Mucosa of stomach (tissue), 1 donor: ENCODE measurements at regions not wholly inside any gene's neighbourhood (a gene's known extent, or its start where the extent isn't known, plus 50 kb on each side); places are given as distances from the start of the nearest gene placed in this dataset.
"Not testable (repeated sequence)": the region's sequence is repeated elsewhere in the genome, so short reads cannot be mapped to it uniquely, and the experiment has no call there.

Source experiments
- H3K27me3 ChIP-seq: one replicate; pipeline ENCODE4 v1.7.0; 2013; ENCODE audit warnings: mild to moderate bottlenecking, low read length; ENCODE audit not compliant: control insufficient read depth, insufficient read depth
- H3K36me3 ChIP-seq: one replicate; pipeline ENCODE4 v1.7.0; 2013; ENCODE audit warnings: low read length; ENCODE audit not compliant: control insufficient read depth, insufficient read depth
- H3K4me1 ChIP-seq: one replicate; pipeline ENCODE4 v1.7.0; 2013; ENCODE audit warnings: mild to moderate bottlenecking, low read length; ENCODE audit not compliant: control insufficient read depth, insufficient read depth
- H3K4me3 ChIP-seq: one replicate; pipeline ENCODE4 v1.7.0; 2013; ENCODE audit warnings: low read length
- H3K9ac ChIP-seq: one replicate; pipeline ENCODE4 v1.7.0; 2013; ENCODE audit warnings: mild to moderate bottlenecking, low read length, moderate library complexity
- H3K9me3 ChIP-seq: one replicate; pipeline ENCODE4 v1.7.0; 2013; ENCODE audit warnings: mild to moderate bottlenecking, low read length, moderate library complexity; ENCODE audit not compliant: control insufficient read depth
- donor health status: Pancreatic carcinoma.

GRCh38 chr2:131830242-131830945 lies 302.7 kb downstream of the CCDC74A start:
- not testable (repeated sequence) for H3K9me3 ChIP-seq, H3K36me3 ChIP-seq, H3K9ac ChIP-seq, H3K27me3 ChIP-seq, H3K4me3 ChIP-seq, H3K4me1 ChIP-seq

GRCh38 chr2:131830946-131831310 lies 303.2 kb downstream of the CCDC74A start:
- H3K27me3 ChIP-seq, H3K36me3 ChIP-seq, H3K4me1 ChIP-seq, H3K4me3 ChIP-seq, H3K9ac ChIP-seq, H3K9me3 ChIP-seq: not testable (repeated sequence)

GRCh38 chr2:131831450-131832208 lies 303.9 kb downstream of the CCDC74A start:
- not testable (repeated sequence) for H3K9ac ChIP-seq, H3K36me3 ChIP-seq, H3K4me3 ChIP-seq, H3K27me3 ChIP-seq, H3K4me1 ChIP-seq, H3K9me3 ChIP-seq

DNA sequence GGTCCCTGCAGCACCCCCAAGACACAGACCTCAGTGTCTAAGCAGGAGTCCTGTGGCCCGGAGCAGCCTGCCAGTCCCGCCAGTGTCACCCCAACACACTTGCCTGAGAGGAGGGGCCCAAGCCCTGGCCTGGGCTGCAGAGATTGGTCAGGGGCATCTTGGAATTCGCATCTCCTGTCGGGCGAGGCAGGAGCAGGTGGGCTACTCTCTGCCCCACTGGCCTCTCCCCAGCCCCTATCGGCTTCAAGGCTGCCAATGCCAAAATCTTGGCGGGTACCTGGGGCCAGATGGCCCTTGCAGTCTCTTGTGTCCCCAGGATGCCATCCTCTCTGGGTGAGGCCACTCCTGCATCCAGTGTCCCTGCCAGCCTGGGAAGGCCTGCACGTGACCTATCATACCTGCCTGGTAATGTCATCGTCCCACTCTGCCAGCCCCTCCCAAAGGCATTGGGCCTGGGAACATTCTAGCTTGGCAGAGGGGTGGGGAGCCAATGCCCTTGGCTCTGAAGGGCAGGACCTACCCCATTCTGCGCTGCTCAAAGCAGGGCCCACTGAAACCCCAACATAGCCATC lies 304.6 kb downstream of the CCDC74A start:
- H3K27me3 ChIP-seq, H3K4me3 ChIP-seq, H3K9me3 ChIP-seq, H3K9ac ChIP-seq, H3K4me1 ChIP-seq, H3K36me3 ChIP-seq: not testable (repeated sequence)

DNA sequence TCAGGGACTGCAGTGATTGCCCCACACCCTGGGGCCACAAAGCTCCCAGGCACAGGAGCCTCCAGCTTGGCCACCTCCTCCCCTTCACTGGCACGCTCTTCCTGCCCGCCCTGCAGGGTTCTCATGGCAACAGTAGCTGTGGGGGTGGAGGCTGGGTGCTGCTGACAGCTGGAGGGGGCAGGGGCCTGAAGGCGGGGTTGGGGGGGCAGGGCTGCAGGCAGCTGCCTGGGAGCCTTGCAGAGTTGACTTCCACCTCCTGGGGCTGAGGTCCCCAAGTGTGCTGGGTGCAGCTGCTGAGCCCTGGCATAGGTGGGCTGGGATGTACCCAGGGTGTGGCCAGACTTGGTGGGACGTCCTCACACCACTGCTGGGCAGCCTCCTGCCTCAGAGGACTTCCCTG lies 305.2 kb downstream of the CCDC74A start:
- H3K4me1 ChIP-seq, H3K9ac ChIP-seq, H3K36me3 ChIP-seq, H3K4me3 ChIP-seq, H3K9me3 ChIP-seq, H3K27me3 ChIP-seq: not testable (repeated sequence)

DNA sequence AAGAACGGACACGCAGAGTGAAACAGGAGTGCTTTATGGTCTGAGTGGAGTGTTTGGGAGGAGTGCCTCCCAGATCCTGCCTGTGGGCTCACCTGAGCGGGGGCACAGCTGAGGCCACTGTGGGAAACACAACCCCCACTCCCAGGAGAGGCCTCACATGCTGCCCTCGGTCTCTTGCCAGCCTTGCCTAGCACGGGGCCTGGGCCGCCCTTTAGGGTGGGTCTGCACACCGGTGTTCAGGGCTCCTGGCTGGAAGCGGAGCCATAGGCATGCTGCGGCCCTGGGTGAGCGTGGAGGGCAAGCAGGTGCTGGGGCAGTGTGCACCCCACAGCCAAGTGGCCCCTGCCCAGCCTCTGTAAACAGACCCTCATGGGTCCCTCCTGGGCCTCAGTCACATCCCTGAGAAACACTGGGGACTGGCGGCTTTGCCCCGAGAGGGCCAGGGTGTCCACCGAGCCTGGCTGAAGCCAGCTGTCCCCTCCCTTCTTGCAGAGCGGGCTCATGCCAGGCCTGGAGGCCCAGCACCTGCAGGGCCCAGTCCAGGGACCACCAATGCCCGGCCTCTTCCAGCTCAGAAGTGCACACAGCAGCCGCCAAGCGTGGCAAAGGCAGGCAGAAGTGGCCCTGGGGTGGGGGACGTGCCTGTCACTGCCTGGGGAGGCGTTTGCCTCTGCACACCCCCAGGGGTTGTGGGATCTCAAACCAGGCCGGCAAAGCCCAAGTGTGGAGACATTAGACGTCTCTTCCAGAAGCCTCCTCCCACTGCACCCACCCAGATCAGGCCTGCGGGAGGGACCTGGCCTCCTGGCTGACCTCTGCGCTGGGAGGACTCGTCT lies 305.9 kb downstream of the CCDC74A start:
- H3K4me3 ChIP-seq, H3K36me3 ChIP-seq, H3K27me3 ChIP-seq, H3K4me1 ChIP-seq, H3K9me3 ChIP-seq, H3K9ac ChIP-seq: not testable (repeated sequence)

DNA sequence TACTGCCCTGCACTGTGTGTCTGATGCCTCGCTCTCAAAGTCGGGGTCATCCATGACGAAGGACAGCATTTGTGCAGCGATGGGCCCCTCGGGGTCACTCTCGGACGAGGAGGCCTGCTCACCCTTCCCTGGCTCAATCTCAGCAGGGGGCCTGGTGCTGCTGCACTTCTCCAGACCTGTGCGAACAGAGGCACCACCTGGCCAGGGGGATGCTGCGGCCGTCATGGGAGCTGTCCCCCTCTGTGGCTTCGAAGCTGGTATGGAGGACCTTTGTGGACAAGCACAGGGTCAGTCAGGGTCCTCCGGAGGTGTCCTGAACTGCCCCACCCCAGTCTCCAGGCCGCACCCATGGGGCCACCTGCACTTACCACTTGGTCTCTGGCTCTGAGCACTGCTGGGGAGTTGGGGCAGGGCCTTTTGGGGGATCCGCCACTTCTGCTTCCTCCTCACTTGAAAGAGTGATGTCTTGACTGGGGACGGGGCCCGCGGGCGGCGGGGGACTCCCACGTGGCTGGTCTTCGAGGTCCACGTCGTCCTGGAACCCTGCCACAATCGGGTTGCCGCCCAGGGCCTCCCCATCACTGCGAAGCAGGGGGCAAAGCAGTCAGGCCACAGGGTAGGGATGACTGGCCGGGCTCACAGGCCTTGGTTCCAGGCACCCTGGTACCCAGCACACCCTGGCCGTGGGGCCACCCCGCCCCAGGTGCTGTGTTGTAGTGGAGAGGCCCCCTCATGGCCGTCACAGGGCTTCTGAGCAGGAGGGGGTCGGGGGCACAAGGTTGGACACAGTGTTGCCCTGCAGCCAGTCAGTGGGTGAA lies 306.7 kb downstream of the CCDC74A start:
- H3K4me1 ChIP-seq, H3K9me3 ChIP-seq, H3K36me3 ChIP-seq, H3K9ac ChIP-seq, H3K4me3 ChIP-seq, H3K27me3 ChIP-seq: not testable (repeated sequence)

- H3K4me3 ChIP-seq, H3K4me1 ChIP-seq, H3K9me3 ChIP-seq, H3K27me3 ChIP-seq, H3K9ac ChIP-seq, H3K36me3 ChIP-seq: not testable (repeated sequence)
These were observed 307.3 kb downstream of the CCDC74A start for GRCh38 chr2:131835022-131835421.

- Histone ChIP-seq H3K9me3 (no peaks in the 10 kb centered on the region), H3K36me3 (no peaks in the 10 kb centered on the region), H3K9ac (no peak overlapping the region), H3K27me3 (no peaks in the 10 kb centered on the region), H3K4me3 (no peak overlapping the region), H3K4me1 (no peaks in the 10 kb centered on the region)
These were observed 308.0 kb downstream of the CCDC74A start for GRCh38 chr2:131835621-131836091.

- H3K36me3 ChIP-seq, H3K27me3 ChIP-seq, H3K4me3 ChIP-seq, H3K4me1 ChIP-seq, H3K9me3 ChIP-seq, H3K9ac ChIP-seq: not testable (repeated sequence)
These were observed 308.4 kb downstream of the CCDC74A start for GRCh38 chr2:131836116-131836515.

DNA sequence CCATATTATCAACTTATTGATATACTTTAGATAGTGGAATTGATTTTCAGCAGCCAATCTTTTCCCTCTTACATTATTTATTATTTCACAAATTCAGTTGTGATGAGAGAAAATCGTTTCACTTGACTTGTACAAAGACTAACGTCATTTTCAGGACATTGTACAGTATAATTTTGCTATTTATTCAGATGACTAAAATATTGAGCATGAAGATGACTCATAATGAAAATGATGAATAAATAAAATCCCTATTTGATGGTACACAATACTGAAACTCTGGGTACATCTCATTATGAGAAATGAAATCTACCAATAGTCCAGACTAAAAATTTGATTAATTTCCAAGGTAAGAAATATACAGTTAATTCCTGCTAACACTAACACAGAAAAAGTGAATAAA lies 316.4 kb downstream of the CCDC74A start:
- not testable (repeated sequence) for H3K4me1 ChIP-seq, H3K9me3 ChIP-seq, H3K4me3 ChIP-seq, H3K9ac ChIP-seq, H3K36me3 ChIP-seq, H3K27me3 ChIP-seq
